ENCODE measurements at regions not wholly inside any gene's neighbourhood (a gene's known extent, or its start where the extent isn't known, plus 50 kb on each side); places are given as distances from the start of the nearest gene placed in this dataset.

GRCh38 chr16:63292036-63292435, 1255.8 kb upstream of the CDH8 start:
- TF ChIP-seq, protein P1, sequence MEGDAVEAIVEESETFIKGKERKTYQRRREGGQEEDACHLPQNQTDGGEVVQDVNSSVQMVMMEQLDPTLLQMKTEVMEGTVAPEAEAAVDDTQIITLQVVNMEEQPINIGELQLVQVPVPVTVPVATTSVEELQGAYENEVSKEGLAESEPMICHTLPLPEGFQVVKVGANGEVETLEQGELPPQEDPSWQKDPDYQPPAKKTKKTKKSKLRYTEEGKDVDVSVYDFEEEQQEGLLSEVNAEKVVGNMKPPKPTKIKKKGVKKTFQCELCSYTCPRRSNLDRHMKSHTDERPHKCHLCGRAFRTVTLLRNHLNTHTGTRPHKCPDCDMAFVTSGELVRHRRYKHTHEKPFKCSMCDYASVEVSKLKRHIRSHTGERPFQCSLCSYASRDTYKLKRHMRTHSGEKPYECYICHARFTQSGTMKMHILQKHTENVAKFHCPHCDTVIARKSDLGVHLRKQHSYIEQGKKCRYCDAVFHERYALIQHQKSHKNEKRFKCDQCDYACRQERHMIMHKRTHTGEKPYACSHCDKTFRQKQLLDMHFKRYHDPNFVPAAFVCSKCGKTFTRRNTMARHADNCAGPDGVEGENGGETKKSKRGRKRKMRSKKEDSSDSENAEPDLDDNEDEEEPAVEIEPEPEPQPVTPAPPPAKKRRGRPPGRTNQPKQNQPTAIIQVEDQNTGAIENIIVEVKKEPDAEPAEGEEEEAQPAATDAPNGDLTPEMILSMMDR (IDR thresholded peaks at IDR 0.05; ENCODE audit: low read depth, low read length, poor library complexity, severe bottlenecking): no peak
- TF ChIP-seq EZH2phosphoT487 (IDR thresholded peaks at IDR 0.05; ENCODE audit: borderline replicate concordance, low read length): no peak

Measured in DOHH2 (cell line).